Activated T-cell treated with anti-CD3 and anti-CD28 coated beads, Interleukin-2, amount 50 U/mL, for 1 hour (primary cell): ENCODE measurements at regions not wholly inside any gene's neighbourhood (a gene's known extent, or its start where the extent isn't known, plus 50 kb on each side); places are given as distances from the start of the nearest gene placed in this dataset.

Experiments
- DNase-seq: peaks from one replicate; pipeline ENCODE4 v3.0.0-alpha.2; 2020

DNA sequence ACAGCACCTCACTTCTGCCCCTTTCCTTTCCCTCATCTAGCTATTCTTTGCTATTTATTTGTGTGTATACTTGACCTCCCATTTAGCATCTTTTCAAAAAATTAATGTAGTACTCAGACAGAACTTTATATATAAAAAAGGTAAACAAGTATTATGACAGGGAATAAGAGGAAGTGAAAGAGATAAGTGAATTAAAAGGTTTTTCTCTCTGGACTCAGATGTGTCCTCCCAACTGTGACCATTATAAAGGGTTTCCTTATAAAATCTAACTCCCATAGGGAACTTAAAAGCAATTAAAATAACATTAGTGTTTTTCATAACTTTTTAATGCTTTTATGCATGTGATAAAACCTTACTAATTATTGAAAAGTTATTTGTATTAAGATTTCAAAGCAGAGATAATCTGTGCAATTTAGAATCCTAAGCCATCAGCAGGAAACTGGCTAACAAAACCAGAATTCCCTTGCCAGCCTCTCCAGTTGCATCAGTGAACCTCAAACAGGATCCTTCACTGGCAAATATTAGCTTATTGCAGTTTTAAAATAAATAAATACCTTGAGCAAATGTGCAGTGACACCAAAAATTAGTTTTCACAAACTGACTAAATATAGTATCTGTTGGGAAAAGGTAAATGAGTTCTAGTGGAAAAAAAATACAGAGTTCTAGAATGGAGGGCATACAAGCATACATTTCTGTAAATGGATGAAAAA is 930.7 kb downstream of the BCL11A start:
- no peak for DNase-seq

DNA sequence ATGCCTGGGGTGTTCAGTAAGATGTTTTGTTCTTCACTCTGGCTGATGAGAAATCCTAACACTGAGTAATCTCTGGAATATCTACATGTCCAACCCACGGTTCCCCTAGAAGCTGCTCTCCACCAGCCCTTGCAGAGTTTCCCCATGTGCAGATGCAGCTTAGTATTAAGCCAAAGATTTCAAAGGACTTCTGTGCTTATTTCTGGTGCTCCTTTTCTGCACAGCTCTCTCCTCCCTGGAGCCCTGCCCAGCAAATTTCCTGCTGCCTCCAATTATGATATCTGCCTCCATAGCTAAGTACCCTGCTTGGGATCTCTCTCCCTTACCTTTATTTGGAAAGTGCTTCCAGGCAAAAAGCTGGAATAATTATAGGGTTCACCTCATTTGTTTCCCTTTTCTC is 949.3 kb downstream of the BCL11A start:
- DNase-seq = no peak

DNA sequence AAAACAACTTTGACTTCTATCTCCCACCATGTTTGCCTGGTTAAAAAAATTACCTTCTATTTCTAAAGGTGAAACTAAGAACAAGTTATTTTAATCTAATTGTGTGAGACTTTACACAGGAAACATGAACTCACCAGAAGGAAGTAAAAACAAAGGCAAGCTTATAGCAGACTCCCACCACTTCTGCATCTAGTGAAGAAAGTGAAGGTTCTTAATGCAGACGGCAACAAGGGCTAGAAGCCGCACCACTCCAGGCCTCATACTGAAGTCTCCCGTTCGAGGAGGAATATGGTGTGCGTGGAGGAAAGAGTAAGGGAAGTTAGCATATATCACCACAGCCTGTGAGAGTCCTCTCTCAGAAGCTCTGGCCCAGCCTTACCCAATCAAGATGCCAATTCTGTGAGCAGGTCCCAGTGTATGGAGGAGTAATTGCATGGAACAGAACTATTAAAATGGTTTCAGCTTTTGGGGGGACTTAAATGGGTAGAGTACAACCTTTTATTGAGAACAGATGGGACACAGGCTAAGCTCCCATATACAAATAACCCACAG is 958.7 kb downstream of the BCL11A start:
- DNase-seq = no peak

DNA sequence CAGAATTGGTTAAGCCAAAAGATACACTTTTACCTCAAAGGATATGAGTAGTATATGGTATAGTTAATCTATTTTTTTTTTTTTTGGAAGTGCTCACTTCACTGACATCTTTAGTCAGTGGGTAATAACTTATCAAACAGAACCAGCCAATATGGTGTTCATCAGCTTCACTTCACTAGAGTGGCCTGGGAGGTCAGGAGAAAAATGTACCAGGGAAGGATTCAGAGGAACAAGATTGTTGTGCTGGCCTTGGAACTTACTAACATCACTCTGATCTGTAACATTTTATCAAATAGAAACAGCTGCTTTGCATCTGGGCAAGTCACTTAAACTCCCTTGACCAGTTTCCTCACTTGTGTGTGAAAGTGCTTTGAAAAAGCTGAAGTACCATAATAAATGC is 962.7 kb downstream of the BCL11A start:
- no peak for DNase-seq

DNA sequence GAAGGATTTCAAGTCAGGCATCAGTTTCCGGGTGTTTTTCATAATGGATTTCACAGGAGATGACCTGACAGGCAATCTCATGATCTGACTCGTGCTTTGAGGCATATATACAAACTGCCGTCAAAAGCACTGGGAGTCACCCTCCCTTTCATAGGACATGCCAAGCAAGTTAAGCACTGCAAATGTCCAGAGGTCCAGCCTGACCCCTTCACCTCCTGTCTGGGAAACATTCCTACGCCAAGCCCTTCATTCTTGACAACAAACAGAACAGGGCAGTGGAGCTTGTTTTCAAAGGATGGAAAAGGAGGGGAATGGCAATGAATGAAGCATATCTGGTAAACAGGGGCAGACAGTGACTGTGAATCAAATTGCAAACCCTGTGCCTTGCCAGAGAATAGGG is 963.6 kb downstream of the BCL11A start:
- no peak for DNase-seq

DNA sequence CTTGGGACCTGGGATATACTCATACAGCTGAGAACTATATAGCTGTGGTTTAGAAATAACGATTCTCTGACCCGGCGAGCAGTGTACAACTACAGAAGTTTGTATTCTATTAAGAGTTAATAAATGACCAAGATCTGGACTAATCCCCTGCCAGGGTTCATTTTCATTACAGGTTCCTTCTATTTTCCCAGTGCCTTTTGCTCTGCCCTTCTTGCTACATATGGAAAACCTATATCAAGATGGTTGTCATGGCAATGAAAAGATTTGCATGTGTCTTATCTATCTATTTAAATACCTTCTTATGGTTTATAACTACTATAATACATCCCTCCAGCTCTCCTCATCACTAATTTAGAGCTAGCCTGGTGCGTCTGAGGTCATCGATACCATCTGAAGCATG is 965.2 kb downstream of the BCL11A start:
- DNase-seq = no peak

DNA sequence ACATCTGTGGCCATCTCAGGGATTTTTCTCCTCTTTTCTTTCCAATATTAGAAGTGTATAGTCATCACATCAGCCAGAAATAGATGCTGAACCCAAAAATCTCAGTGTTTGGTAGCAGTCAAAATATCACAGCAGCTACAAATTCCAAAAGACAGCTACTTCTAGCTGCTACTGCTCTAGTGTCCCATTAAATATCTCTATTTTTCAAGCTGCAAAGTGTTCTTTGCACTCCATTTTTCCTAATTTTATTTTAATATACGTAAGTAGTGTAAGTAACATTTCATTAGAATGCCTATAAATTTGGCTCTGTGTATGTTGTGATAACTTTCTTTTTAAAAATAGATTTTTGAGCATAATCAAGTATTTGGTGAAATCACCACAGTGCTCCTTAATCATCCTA is 967.3 kb downstream of the BCL11A start:
- DNase-seq = no peak

DNA sequence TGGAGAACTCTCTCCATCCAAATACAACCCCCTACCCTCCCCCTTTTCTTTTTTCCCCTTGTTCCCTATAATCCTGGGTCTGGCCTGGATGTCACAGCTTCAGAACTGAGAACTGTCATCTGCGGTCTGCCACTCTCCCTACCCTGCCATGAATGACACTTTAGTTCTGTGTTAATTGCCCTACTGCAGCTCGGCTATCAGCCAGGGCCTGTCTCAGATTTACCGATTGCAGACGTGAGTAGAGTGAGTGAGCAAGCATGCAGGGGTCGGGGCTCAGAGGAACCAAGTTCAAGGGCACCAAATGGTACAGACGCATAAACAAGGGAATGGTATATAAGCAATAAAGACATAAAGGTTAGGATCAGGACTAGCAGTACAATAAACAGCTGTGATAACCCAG is 967.8 kb downstream of the BCL11A start:
- no peak for DNase-seq

DNA sequence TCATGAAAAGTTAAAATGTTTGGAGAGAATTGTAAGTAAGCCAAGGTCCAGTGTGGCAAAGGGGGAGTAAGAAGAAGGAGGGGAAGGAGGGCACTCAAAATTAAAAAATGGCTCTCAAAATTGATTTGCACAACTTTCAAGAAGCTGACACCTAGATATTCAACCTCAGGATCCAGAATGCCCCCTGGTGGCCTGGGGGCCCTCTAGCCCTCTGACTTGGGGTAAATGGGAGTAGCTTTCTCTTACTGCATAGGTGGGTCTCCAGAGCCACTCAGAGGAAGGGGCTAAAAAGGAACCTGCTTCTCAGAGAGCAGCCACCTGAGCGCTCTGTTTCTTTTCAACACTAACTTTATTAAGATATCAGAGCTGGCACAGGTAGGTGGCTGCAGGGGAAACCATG is 968.5 kb downstream of the BCL11A start:
- DNase-seq = no peak

DNA sequence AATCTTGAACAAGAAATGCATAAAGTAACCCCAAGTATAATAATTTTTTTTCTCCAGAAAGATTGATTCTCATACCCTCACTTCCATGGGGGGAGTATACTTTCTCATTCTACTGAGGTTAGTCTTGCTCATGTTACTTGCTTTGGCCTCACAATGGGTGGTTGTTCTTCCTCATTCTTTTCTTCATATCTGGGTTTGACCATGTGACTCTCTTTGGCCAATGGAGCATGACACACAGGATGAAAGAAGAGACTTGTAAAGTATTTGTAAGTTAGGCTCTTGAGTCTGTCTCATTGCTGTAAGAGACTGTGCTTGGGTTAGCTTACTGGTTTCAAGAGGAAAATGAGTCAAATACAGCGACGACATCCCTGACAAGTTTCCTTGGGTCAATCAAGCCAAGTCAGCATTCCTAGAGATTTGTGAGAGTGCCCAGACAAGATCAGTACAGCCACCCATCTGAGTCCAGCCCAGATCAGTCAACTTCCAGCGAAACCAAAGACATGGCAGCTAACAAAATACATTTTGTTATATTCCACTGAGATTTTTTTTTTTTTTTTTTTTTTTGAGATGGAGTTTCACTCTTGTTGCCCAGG is 970.2 kb downstream of the BCL11A start:
- no peak for DNase-seq

DNA sequence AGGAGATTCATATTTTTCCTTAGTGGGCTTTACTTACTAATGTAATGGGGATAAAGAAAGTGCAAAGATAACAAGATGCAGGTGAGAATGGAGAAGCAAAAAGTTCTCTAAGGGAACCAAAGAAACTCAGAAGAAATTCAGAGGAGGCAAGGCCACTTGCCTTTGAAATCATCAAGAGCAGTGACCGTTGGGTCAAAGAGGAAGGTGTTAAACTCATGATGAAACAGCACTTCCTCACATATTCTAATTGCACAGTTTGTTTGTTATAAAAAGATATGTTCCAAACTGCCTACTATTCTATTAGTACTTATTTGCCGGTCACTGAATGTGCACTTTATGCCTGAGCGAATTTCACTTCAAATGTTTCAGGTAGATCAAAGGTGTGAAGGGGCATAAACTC is 975.1 kb downstream of the BCL11A start:
- DNase-seq = no peak

DNA sequence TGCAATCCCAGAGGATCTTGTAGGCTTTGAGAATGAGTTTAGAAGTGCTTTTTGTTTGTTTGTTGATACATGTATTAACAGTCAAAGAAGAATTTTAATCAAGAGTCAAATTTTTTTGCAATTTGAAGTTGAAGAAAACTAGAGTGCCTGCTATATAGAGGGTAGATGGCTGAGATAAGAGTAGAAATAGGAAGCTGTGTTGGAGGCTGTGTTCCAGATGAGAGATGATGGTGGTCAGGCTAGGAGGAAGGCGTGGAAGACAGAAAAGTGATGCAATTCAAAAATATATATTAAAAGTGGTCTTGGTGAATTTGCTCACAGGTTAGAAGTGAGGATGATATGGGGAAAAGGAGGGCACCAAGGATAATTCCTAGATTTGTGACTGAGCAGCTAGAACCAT is 978.3 kb downstream of the BCL11A start:
- no peak for DNase-seq

DNA sequence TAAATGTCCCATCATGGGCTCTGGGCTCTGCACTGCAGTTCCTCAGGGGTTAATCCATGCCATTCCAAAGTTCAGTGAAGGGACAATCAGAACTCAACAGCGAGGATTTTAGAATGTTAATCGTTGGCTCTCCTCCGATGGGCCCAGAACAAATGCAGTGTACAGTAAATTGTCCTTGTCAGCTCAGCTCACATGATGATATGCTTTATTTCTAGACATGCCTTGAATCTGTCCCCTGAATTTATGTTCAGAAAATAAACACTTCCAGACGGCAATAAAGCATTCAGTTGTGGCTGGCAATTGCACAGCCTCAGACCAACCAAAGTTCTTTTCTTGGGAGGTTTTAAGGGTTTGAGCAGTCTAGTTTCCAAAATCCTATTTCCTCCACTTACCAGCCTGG is 981.2 kb downstream of the BCL11A start:
- DNase-seq = no peak

DNA sequence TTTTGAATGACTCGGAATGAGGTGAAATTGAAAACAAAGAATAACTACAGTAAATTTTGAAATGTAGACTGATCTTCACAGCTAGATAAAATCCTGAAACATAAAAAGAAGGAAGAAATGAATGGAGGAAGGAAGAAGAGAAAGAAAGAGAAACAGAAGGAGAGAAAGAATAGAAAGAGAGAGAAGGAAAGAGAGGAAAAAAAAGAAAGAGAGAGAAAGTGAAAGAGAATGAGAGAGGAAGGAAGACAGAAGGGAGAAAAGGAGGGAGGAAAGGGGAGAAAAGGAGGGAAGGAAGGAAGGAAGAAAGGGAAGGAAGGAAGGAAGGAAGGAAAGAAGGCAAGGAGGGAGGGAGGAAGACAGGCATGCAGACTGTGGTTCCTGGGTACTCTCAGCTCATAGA is 982.6 kb downstream of the BCL11A start:
- DNase-seq = no peak

DNA sequence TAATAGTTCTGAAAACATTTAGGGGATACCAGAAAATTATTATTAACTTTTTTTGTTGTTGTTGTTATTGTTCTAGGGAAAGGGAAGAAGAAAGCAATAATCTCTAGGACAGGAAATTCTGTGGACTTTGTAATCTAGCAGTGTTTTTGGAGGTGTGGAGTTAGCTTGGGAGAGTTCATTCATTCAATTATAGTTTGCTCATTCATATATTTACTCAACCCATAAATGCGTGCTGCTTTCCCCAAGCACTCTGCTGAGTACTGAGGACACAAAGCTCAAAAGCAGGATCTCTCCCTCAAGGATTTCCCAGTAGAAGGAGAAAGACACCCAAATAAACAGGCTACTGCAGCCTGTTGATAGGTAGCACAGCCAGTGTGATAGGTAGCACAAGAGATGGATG is 984.3 kb downstream of the BCL11A start:
- DNase-seq = no peak

DNA sequence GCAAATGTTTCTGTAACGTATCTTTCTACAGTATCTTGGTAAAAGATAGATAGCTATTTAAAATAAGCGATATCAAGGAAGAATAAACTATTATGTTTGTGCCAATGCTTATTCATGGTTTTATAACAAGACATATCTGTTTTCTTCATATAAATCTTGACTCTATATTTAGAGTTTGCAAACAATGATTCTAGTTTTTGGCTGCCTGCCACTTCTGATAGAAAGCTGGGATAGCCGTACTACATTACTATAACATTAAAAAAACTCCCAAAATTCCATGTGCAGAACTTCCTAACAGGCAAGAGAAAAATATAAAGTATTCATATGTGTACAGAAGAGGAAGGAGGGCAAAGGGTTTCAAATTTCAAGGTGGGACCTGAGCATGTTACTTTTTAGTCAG is 985.0 kb downstream of the BCL11A start:
- DNase-seq = no peak

DNA sequence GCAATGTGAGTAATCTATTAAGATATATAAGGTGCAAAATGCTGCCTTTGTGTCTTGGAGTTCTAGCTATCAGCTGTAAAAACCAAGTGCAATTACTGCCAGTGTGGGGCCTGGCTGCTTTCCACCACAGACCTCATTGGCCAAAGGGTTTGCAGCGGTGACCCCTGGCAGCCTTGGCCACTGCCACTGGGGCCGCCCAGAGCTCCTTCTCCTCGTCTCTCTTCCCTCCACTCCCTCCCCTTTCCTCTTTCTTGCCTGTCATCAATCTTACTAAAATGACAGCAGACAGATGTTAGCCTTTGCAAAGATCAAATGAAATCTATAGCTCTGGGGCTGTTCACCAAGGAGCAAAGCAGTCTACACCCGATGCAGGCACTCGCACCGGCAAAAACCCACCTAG is 986.3 kb downstream of the BCL11A start:
- DNase-seq = no peak

DNA sequence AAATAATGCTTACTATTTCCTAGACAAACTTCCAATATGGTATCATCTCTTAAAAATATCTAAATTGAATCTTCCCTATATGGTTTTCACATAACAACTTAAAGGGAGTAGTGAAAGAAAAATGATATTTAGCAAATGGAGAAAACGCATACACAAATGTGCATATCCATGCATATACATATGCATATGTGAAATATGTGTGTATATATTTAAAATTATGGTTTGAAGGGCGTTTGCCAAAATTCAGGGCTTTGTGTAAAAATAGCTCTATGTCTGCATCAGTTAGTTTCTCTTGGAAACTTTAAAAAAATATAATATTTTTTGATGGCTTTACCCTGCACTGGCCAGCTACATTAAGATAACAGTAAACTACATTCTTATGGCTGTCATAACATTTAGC is 986.7 kb downstream of the BCL11A start:
- no peak for DNase-seq

DNA sequence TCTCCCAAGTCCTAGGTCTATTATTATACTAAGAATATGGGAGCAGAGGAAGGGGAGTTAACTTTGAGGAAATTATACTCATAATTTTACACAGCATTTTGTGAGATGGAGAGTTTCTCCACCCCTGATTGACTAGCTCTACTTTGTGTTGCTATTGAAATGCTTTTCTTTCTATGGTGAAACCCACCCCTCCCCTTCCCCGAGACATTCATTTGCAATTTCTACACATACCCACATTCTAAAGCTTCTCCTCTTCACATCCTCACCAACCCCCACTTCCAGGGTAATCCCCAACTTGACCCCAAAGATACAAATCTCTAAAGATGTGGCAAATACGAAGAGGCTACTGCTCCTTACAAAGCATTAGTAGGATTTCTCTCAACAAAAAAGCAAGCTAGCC is 992.2 kb downstream of the BCL11A start:
- DNase-seq = no peak

DNA sequence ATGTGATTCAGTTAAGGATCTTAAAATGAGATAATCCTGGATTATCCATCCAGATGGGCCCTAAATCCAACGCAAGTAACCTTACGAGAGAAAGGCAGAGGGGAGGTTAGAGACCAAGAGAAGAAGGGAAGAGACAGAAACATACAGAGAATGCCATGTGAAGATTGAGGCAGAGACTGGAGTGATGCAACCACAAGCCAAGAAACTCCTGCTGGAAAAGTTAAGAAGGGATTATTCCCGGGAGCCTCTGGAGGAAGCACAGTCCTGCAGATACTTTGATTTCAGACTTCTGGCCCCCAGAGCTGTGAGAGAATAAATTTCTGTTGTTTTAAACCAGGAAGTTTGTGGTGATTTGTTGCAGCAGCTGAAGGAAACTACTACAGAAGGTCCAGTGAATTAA is 992.7 kb downstream of the BCL11A start:
- DNase-seq = no peak

DNA sequence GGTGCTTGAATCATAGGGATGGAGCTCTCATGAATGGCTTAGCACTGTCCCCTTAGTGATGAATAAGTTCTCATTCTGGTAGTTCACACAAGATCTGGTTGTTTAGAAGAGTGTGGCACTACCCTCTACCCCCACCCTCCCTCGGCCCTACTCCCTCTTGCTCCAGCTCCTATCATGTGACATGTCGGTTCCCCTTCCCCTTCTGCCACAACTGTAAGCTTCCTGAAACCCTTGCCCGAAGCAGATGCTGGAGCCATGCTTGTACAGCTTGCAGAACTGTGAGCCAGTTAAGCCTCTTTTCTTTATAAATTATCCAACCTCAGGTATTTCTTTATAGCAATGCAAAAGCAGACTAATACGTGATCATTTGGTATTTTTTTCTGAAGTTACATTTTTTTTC is 1012.6 kb downstream of the BCL11A start:
- no peak for DNase-seq

DNA sequence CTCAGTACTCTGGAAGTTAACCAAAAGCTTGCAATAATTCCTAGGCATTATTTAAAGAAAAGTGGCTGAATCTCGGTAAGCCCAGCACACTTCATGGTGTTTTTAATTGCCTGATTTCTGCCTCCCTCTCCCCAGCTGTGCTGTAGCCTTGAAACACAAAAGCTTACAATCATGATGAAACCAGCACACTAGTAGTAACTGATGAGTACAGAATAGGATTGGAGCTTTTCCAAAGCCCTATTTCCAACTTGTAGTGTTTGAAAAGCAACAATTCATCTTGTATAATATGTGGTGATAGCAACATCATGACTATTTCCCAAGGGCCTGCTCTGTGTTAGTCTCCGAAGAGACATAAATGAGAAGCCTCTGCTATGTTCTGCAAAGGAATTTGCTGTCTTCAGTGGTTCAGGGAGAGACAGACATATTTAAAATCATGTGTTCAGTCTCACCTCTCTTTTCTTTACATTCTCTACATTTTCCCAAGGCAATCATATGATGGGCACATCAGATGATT is 1015.0 kb downstream of the BCL11A start:
- DNase-seq = no peak

DNA sequence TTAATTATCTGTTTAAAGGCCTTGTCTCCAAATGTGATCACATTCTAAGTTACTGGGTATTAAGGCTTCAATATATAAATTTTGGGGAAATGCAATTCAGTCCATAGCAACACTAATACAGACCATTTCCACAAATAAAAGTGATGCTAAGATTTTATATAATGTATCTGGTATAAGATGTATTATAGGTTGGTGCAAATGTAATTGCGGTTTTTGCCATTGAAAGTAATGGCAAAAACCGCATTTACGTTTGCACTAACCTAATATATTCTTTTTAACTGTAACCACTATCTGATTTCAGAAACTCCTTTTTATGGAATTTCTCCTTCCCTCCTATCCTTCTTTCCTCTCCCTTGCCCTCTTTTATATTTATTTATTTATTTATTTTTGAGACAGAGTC is 1020.6 kb downstream of the BCL11A start:
- no peak for DNase-seq

DNA sequence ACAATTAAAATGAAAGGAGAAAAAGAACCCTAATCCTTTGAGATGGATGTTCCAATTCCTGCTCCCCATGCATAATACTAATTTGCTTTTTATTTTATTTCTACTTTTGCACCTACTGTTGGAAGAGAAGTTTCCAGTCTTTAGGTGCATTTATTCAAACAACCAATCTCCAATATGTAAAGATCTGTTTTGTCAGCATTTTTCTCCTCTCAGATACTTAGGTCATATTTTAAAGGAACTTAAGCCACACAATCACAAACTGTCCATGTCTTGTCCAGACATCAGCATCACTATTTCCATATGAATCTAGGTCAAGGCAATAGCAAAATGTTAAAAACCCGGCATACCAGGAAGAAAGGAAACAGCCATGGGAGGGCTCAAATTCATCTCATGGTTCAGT is 1023.2 kb downstream of the BCL11A start:
- DNase-seq = no peak

DNA sequence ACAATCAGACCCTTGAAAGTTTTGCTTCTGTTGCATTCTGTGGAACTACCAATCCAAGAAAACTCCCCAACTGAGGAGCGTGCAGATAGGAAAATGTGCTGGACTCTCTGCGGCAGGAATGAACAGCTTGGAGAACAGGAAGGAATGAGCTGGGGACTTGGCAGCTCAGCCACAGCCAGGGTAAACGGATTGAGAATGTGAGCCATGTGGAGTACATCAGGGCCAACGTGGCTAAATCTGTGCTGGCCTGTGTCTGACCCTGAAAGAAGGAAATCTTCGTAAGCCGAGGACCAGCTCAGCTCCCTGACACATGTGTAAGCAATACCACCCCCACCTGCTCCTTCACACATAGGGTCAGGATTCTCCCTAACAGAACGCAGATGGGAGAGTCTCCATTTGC is 1023.7 kb downstream of the BCL11A start:
- DNase-seq = no peak
